Osteoblast (primary cell): ENCODE measurements at regions not wholly inside any gene's neighbourhood (a gene's known extent, or its start where the extent isn't known, plus 50 kb on each side); places are given as distances from the start of the nearest gene placed in this dataset.
"Not testable (repeated sequence)": the region's sequence is repeated elsewhere in the genome, so short reads cannot be mapped to it uniquely, and the experiment has no call there.

Experiments
- DNase-seq: peaks from one replicate; pipeline ENCODE4 v3.0.0; 2011; ENCODE audit warnings: low spot score, mixed read lengths; ENCODE audit not compliant: insufficient read length; ENCODE audit errors: missing footprints
- H2AFZ ChIP-seq: 2 replicates; pipeline ENCODE4 v1.6.0; 2011; ENCODE audit warnings: mild to moderate bottlenecking, low read length
- H3K27ac ChIP-seq: 2 replicates; pipeline ENCODE4 v1.5.1; 2011; ENCODE audit warnings: mild to moderate bottlenecking, low read depth, low read length, moderate library complexity
- H3K27me3 ChIP-seq: 2 replicates; pipeline ENCODE4 v1.6.0; 2012; ENCODE audit warnings: mild to moderate bottlenecking, control low read depth, inconsistent platforms, low read length, moderate library complexity; ENCODE audit not compliant: insufficient read depth
- H3K36me3 ChIP-seq: 2 replicates; pipeline ENCODE4 v1.5.1; 2011; ENCODE audit warnings: mild to moderate bottlenecking, low read length, control low read depth, moderate library complexity; ENCODE audit not compliant: insufficient read depth
- H3K4me1 ChIP-seq: 2 replicates; pipeline ENCODE4 v1.5.1; 2011; ENCODE audit warnings: mild to moderate bottlenecking, low read length, control low read depth, moderate library complexity; ENCODE audit not compliant: insufficient read depth
- H3K4me2 ChIP-seq: 2 replicates; pipeline ENCODE4 v1.6.0; 2011; ENCODE audit warnings: mild to moderate bottlenecking, low read length; ENCODE audit not compliant: insufficient read depth
- H3K4me3 ChIP-seq: fragments of 200-600 bp; sonication (generic); 3 replicates; pipeline ENCODE4 v1.5.1; 2012; ENCODE audit warnings: mild to moderate bottlenecking, low read length, inconsistent platforms; ENCODE audit not compliant: insufficient read depth
- H3K79me2 ChIP-seq: 2 replicates; pipeline ENCODE4 v1.6.0; 2012; ENCODE audit warnings: mild to moderate bottlenecking, low read length, control low read depth, inconsistent platforms; ENCODE audit not compliant: insufficient read depth
- H3K9me3 ChIP-seq: 2 replicates; pipeline ENCODE4 v1.5.1; 2011; ENCODE audit warnings: low read depth, low read length, control low read depth
- H4K20me1 ChIP-seq: 2 replicates; pipeline ENCODE4 v1.6.0; 2012; ENCODE audit warnings: mild to moderate bottlenecking, low read length, control low read depth; ENCODE audit not compliant: insufficient read depth
- TF ChIP-seq, protein P1 (sequence below): IDR thresholded peaks from 2 replicates; pipeline ENCODE4 v1.5.1; 2011; ENCODE audit warnings: mild to moderate bottlenecking, low read depth, low read length, moderate library complexity; ENCODE audit errors: extremely low read depth

DNA sequence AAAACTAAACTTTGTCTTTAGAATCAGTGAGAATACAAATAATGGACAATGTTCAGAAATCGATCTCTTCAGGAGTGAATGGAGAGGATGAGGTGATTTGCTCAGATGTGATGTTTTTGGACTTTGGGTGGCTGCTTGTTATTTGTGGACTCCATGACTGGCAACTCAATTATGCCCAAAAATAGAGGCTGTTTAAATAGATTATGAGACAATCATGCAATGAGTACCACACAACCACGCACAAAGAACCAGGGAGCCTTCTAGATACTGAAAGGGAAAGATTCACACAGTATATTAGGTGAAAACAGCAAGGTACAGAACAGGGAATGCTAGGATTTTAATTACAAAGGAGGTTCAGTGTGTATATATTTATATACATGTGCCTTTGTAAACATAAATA is 141.3 kb upstream of the ANK3 start:
- Histone ChIP-seq H3K9me3 (no peaks in the 10 kb centered on the region), H3K27me3 (no peaks in the 10 kb centered on the region), H3K79me2 (no peaks in the 10 kb centered on the region), H3K4me1 (no peaks in the 10 kb centered on the region), H4K20me1 (no peaks in the 10 kb centered on the region), H3K36me3 (no peaks in the 10 kb centered on the region), H2AFZ (no peak overlapping the region), H3K4me2 (no peak overlapping the region), H3K27ac (no peak overlapping the region), H3K4me3 (no peak overlapping the region)
- TF ChIP-seq, protein P1, sequence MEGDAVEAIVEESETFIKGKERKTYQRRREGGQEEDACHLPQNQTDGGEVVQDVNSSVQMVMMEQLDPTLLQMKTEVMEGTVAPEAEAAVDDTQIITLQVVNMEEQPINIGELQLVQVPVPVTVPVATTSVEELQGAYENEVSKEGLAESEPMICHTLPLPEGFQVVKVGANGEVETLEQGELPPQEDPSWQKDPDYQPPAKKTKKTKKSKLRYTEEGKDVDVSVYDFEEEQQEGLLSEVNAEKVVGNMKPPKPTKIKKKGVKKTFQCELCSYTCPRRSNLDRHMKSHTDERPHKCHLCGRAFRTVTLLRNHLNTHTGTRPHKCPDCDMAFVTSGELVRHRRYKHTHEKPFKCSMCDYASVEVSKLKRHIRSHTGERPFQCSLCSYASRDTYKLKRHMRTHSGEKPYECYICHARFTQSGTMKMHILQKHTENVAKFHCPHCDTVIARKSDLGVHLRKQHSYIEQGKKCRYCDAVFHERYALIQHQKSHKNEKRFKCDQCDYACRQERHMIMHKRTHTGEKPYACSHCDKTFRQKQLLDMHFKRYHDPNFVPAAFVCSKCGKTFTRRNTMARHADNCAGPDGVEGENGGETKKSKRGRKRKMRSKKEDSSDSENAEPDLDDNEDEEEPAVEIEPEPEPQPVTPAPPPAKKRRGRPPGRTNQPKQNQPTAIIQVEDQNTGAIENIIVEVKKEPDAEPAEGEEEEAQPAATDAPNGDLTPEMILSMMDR: no peak
- peak; percentile 19 for DNase-seq

GRCh38 chr10:60527676-60528075 is 138.0 kb upstream of the ANK3 start:
- no peak overlapping the region for H3K27ac ChIP-seq
- H3K36me3 ChIP-seq: no peaks in the 10 kb centered on the region
- H3K79me2 ChIP-seq: no peaks in the 10 kb centered on the region
- no peak overlapping the region for H3K4me3 ChIP-seq
- TF ChIP-seq, protein P1: no peak
- H3K4me2 ChIP-seq: no peak overlapping the region
- no peak for DNase-seq
- no peaks in the 10 kb centered on the region for H3K9me3 ChIP-seq
- H4K20me1 ChIP-seq: no peaks in the 10 kb centered on the region
- H2AFZ ChIP-seq: no peak overlapping the region
- no peaks in the 10 kb centered on the region for H3K4me1 ChIP-seq
- no peaks in the 10 kb centered on the region for H3K27me3 ChIP-seq

GRCh38 chr10:60525716-60526585 is 136.3 kb upstream of the ANK3 start:
- Histone ChIP-seq H3K27me3 (no peaks in the 10 kb centered on the region), H3K4me2 (no peak overlapping the region), H3K79me2 (no peaks in the 10 kb centered on the region), H4K20me1 (no peaks in the 10 kb centered on the region), H3K27ac (no peak overlapping the region), H3K36me3 (no peaks in the 10 kb centered on the region), H3K9me3 (no peaks in the 10 kb centered on the region), H2AFZ (no peak overlapping the region), H3K4me3 (no peak overlapping the region), H3K4me1 (no peaks in the 10 kb centered on the region)
- TF ChIP-seq, protein P1: no peak
- no peak for DNase-seq

- DNase-seq: no peak
- H3K4me3 ChIP-seq: no peak overlapping the region
- H2AFZ ChIP-seq: no peak overlapping the region
- TF ChIP-seq, protein P1: no peak
- no peak overlapping the region for H3K27ac ChIP-seq
- H3K9me3 ChIP-seq: no peaks in the 10 kb centered on the region
- H3K79me2 ChIP-seq: no peaks in the 10 kb centered on the region
- no peak overlapping the region for H3K4me2 ChIP-seq
- H3K4me1 ChIP-seq: no peaks in the 10 kb centered on the region
- no peaks in the 10 kb centered on the region for H4K20me1 ChIP-seq
- H3K27me3 ChIP-seq: no peaks in the 10 kb centered on the region
- H3K36me3 ChIP-seq: no peaks in the 10 kb centered on the region
Observed at GRCh38 chr10:60524541-60524940, 134.9 kb upstream of the ANK3 start.

- not testable (repeated sequence) for H3K4me3 ChIP-seq, H3K4me2 ChIP-seq, H3K36me3 ChIP-seq, H3K4me1 ChIP-seq, H2AFZ ChIP-seq, DNase-seq, H4K20me1 ChIP-seq, H3K27ac ChIP-seq, H3K9me3 ChIP-seq, H3K27me3 ChIP-seq, H3K79me2 ChIP-seq
Observed at GRCh38 chr10:60523371-60523770, 133.7 kb upstream of the ANK3 start.
